Endothelial cell (in vitro differentiated cells): ENCODE measurements at regions not wholly inside any gene's neighbourhood (a gene's known extent, or its start where the extent isn't known, plus 50 kb on each side); places are given as distances from the start of the nearest gene placed in this dataset.

Source experiments
- DNase-seq: peaks from one replicate; pipeline ENCODE4 v3.0.0; 2021; ENCODE audit warnings: low spot score
- H3K27ac Mint-ChIP-seq: one replicate; pipeline ENCODE4 v1.8.0; 2021; ENCODE audit warnings: mixed read lengths, inconsistent platforms; ENCODE audit not compliant: unreplicated experiment
- H3K27me3 Mint-ChIP-seq: one replicate; pipeline ENCODE4 v1.8.0; 2021; ENCODE audit warnings: mild to moderate bottlenecking, moderate library complexity, mixed read lengths, inconsistent platforms; ENCODE audit not compliant: unreplicated experiment
- H3K36me3 Mint-ChIP-seq: one replicate; pipeline ENCODE4 v1.8.0; 2021; ENCODE audit warnings: mild to moderate bottlenecking, low read depth, mixed read lengths, inconsistent platforms; ENCODE audit not compliant: unreplicated experiment
- H3K4me1 Mint-ChIP-seq: one replicate; pipeline ENCODE4 v1.8.0; 2021; ENCODE audit warnings: mild to moderate bottlenecking, mixed read lengths, inconsistent platforms; ENCODE audit not compliant: unreplicated experiment
- H3K4me3 Mint-ChIP-seq: one replicate; pipeline ENCODE4 v1.8.0; 2021; ENCODE audit warnings: mild to moderate bottlenecking, mixed read lengths, inconsistent platforms; ENCODE audit not compliant: unreplicated experiment
- H3K9me3 Mint-ChIP-seq: one replicate; pipeline ENCODE4 v1.8.0; 2021; ENCODE audit warnings: mixed read lengths, inconsistent platforms; ENCODE audit not compliant: unreplicated experiment
- CTCF ChIP-seq: fragments of 200-600 bp; sonication (generic); IDR thresholded peaks from one replicate; pipeline ENCODE4 v1.5.0; 2021; ENCODE audit warnings: antibody characterized with exemption; ENCODE audit not compliant: unreplicated experiment

- Mint-ChIP-seq H3K9me3 (no peaks in the 10 kb centered on the region), H3K27me3 (peaks cover 1% of the 10 kb centered on the region), H3K36me3 (no peaks in the 10 kb centered on the region), H3K4me1 (peaks cover 5% of the 10 kb centered on the region), H3K4me3 (no peak overlapping the region), H3K27ac (no peak overlapping the region)
- no peak for DNase-seq
- TF ChIP-seq CTCF, result no peak
These were observed 74.2 kb upstream of the RFC3 start for GRCh38 chr13:33743438-33744368.

- no peaks in the 10 kb centered on the region for H3K9me3 Mint-ChIP-seq
- H3K27me3 Mint-ChIP-seq, result peaks cover 1% of the 10 kb centered on the region
- H3K27ac Mint-ChIP-seq, result no peak overlapping the region
- no peak overlapping the region for H3K4me3 Mint-ChIP-seq
- DNase-seq, result no peak
- peaks cover 5% of the 10 kb centered on the region for H3K4me1 Mint-ChIP-seq
- TF ChIP-seq CTCF, result no peak
- H3K36me3 Mint-ChIP-seq, result no peaks in the 10 kb centered on the region
These were observed 73.2 kb upstream of the RFC3 start for GRCh38 chr13:33744589-33745369.

GRCh38 chr13:33745370-33746324 lies 72.3 kb upstream of the RFC3 start:
- no peak for DNase-seq
- TF ChIP-seq CTCF, result no peak
- Mint-ChIP-seq H3K9me3 (no peaks in the 10 kb centered on the region), H3K27me3 (peaks cover 1% of the 10 kb centered on the region), H3K4me3 (no peak overlapping the region), H3K4me1 (peaks cover 5% of the 10 kb centered on the region), H3K27ac (no peak overlapping the region), H3K36me3 (no peaks in the 10 kb centered on the region)

GRCh38 chr13:33746867-33747266 lies 71.1 kb upstream of the RFC3 start:
- no peak for TF ChIP-seq CTCF
- Mint-ChIP-seq H3K4me1 (peaks cover 5% of the 10 kb centered on the region), H3K36me3 (no peaks in the 10 kb centered on the region), H3K9me3 (no peaks in the 10 kb centered on the region), H3K27me3 (peaks cover 1% of the 10 kb centered on the region), H3K4me3 (no peak overlapping the region), H3K27ac (no peak overlapping the region)
- DNase-seq, result no peak
